ENCODE measurements at regions not wholly inside any gene's neighbourhood (a gene's known extent, or its start where the extent isn't known, plus 50 kb on each side); places are given as distances from the start of the nearest gene placed in this dataset.

DNA sequence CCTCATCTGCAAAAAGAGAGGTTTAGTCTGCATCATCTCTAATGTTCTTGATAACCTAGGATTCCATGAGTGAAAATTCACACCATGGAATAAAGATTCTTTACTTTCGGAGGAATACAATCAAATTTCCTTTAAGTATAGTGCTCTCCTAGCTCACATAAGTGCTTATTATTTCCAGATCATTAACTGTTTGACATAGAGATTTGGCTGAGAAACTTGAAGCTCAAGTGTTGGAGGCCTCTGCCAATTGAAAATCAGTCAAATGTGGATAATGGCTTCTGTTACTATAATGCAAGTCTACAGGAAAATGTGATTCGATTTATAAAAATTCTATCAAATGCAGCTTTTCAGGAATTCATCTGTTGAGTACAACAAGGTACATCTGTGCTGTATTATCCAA, 144.6 kb downstream of the KIF18A start:
- TF ChIP-seq, protein P1, sequence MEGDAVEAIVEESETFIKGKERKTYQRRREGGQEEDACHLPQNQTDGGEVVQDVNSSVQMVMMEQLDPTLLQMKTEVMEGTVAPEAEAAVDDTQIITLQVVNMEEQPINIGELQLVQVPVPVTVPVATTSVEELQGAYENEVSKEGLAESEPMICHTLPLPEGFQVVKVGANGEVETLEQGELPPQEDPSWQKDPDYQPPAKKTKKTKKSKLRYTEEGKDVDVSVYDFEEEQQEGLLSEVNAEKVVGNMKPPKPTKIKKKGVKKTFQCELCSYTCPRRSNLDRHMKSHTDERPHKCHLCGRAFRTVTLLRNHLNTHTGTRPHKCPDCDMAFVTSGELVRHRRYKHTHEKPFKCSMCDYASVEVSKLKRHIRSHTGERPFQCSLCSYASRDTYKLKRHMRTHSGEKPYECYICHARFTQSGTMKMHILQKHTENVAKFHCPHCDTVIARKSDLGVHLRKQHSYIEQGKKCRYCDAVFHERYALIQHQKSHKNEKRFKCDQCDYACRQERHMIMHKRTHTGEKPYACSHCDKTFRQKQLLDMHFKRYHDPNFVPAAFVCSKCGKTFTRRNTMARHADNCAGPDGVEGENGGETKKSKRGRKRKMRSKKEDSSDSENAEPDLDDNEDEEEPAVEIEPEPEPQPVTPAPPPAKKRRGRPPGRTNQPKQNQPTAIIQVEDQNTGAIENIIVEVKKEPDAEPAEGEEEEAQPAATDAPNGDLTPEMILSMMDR (IDR thresholded peaks at IDR 0.05) = no peak
- no peak for TF ChIP-seq POLR2A (IDR thresholded peaks at IDR 0.05)

All from Peyer's patch (tissue), 4 donors.